Activated B cell treated with CpG ODN at 0.5 μM for 24 hours (primary cell): ENCODE measurements at regions not wholly inside any gene's neighbourhood (a gene's known extent, or its start where the extent isn't known, plus 50 kb on each side); places are given as distances from the start of the nearest gene placed in this dataset.

Experiments used
- ATAC-seq: fragments of 200-7000 bp; cut with Tn5 transposase; one replicate; pipeline ENCODE4 v1.10.0; 2021; ENCODE audit warnings: low read depth, mild to moderate bottlenecking, moderate library complexity
- CTCF ChIA-PET: fragments of 350-600 bp; sonication (Branson Sonifier 250); formaldehyde crosslinking; loops from one replicate; lab custom pipeline; 2021; ENCODE audit warnings: antibody characterized with exemption; lab: Charles Lee
- POLR2A ChIA-PET: fragments of 350-600 bp; sonication (Branson Sonifier 250); formaldehyde crosslinking; loops from one replicate; lab custom pipeline; 2021; ENCODE audit warnings: antibody characterized with exemption; lab: Charles Lee
- DNase-seq: peaks from one replicate; pipeline ENCODE4 v3.0.0; 2022
- H3K27ac Mint-ChIP-seq: one replicate; pipeline ENCODE4 v1.8.0; 2020; ENCODE audit warnings: mixed read lengths
- H3K27me3 Mint-ChIP-seq: one replicate; pipeline ENCODE4 v1.8.0; 2021; ENCODE audit warnings: mixed read lengths
- H3K36me3 Mint-ChIP-seq: one replicate; pipeline ENCODE4 v1.8.0; 2021; ENCODE audit warnings: low read depth, mixed read lengths
- H3K4me1 Mint-ChIP-seq: one replicate; pipeline ENCODE4 v1.8.0; 2021; ENCODE audit warnings: mixed read lengths
- H3K4me3 Mint-ChIP-seq: one replicate; pipeline ENCODE4 v1.8.0; 2020; ENCODE audit warnings: mild to moderate bottlenecking, mixed read lengths
- H3K9me3 Mint-ChIP-seq: one replicate; pipeline ENCODE4 v1.8.0; 2020; ENCODE audit warnings: mixed read lengths
- CTCF ChIP-seq: fragments of 200-600 bp; IDR thresholded peaks from one replicate; pipeline ENCODE4 v1.8.0; 2022; ENCODE audit warnings: antibody characterized with exemption, mild to moderate bottlenecking
- intact Hi-C: fragments of 100-400 bp; cut with micrococcal nuclease; formaldehyde crosslinking; loops from one replicate; pipeline ENCODE4 v1.15.1; 2024

DNA sequence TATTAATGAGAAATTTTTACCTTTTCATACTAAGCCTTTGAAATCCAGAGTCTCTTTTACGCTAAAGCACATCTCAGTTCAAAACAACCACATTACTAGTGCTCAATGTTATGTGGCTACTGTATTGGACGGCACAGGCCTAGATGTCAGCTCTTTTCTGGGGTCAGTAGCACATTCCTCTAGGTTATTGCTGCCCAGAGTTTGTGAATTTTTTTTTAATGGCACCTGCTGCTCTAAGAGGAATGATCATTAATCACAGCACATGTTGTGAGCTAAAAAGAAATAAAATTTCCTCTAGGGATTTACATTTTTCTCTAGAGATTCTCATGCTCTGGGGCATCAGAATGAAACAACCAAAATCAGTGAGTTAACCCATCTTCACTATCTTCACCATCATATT is 436.8 kb upstream of the THBS1 start:
- no peak for ATAC-seq
- POLR2A ChIA-PET = no interaction called here
- no peak overlapping the region for H3K4me3 Mint-ChIP-seq
- H3K27ac Mint-ChIP-seq = no peak overlapping the region
- DNase-seq = no peak
- no peaks in the 10 kb centered on the region for H3K36me3 Mint-ChIP-seq
- no peaks in the 10 kb centered on the region for H3K4me1 Mint-ChIP-seq
- H3K9me3 Mint-ChIP-seq = no peaks in the 10 kb centered on the region
- no peak for TF ChIP-seq CTCF
- H3K27me3 Mint-ChIP-seq = no peaks in the 10 kb centered on the region
- CTCF ChIA-PET = no interaction called here
- intact Hi-C loops = no loop called here

- H3K27ac Mint-ChIP-seq = no peak overlapping the region
- no peak for TF ChIP-seq CTCF
- H3K27me3 Mint-ChIP-seq = no peaks in the 10 kb centered on the region
- intact Hi-C loops = no loop called here
- ChIA-PET POLR2A (no interaction called here), CTCF (no interaction called here)
- no peaks in the 10 kb centered on the region for H3K4me1 Mint-ChIP-seq
- ATAC-seq (no peak), DNase-seq (no peak)
- no peak overlapping the region for H3K4me3 Mint-ChIP-seq
- H3K9me3 Mint-ChIP-seq = no peaks in the 10 kb centered on the region
- no peaks in the 10 kb centered on the region for H3K36me3 Mint-ChIP-seq
Measured at GRCh38 chr15:39144613-39145499, 436.0 kb upstream of the THBS1 start.

DNA sequence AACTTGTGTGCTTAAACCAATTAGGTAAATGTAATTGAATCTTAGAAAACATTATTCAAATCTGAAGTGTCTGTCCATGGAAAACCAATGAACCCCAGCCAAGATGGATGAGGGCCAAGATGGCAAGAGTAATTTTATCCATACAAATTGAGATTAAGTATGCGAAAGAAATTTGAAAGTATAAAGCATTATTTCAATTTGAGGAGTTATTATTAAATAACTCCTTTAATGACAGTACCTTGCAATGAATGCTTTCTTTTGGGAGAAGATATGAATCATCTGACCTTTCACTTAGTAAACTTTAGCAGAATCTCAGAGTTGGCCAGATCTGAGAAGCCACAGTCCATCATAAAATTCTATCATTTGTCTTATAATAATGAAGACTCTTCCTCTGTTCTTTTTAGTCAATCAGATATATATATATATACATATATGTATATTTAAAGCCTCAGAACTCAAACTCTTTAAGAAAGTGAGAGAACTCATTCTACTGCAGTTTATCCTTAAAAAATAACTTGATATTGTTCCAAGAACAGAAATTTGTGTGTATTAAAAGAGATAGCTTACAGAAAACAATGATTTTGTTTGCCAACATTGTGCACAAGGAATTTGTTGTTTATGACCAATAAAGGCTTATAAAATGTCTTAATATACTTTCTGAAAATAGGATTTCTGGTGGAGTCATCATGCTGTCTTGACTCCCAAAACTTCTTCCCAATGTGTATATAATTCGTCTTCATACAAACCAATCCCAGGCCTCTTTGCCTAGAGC is 434.8 kb upstream of the THBS1 start:
- ChIA-PET POLR2A (no interaction called here), CTCF (no interaction called here)
- intact Hi-C loops = no loop called here
- Mint-ChIP-seq H3K9me3 (no peaks in the 10 kb centered on the region), H3K27ac (no peak overlapping the region), H3K27me3 (no peaks in the 10 kb centered on the region), H3K36me3 (no peaks in the 10 kb centered on the region), H3K4me1 (no peaks in the 10 kb centered on the region), H3K4me3 (no peak overlapping the region)
- TF ChIP-seq CTCF = no peak
- DNase-seq = no peak
- ATAC-seq = no peak

GRCh38 chr15:39149636-39150150 is 431.2 kb upstream of the THBS1 start:
- Mint-ChIP-seq H3K4me3 (no peak overlapping the region), H3K36me3 (no peaks in the 10 kb centered on the region), H3K9me3 (no peaks in the 10 kb centered on the region), H3K27me3 (no peaks in the 10 kb centered on the region), H3K27ac (no peak overlapping the region), H3K4me1 (no peaks in the 10 kb centered on the region)
- intact Hi-C loops = no loop called here
- ATAC-seq = no peak
- ChIA-PET CTCF (no interaction called here), POLR2A (no interaction called here)
- TF ChIP-seq CTCF = no peak
- no peak for DNase-seq

GRCh38 chr15:39151545-39151944 is 429.3 kb upstream of the THBS1 start:
- H3K27ac Mint-ChIP-seq = no peak overlapping the region
- no peaks in the 10 kb centered on the region for H3K36me3 Mint-ChIP-seq
- ATAC-seq = no peak
- ChIA-PET POLR2A (no interaction called here), CTCF (no interaction called here)
- TF ChIP-seq CTCF = no peak
- H3K27me3 Mint-ChIP-seq = no peaks in the 10 kb centered on the region
- DNase-seq = no peak
- no peaks in the 10 kb centered on the region for H3K4me1 Mint-ChIP-seq
- H3K9me3 Mint-ChIP-seq = no peaks in the 10 kb centered on the region
- no peak overlapping the region for H3K4me3 Mint-ChIP-seq
- intact Hi-C loops = no loop called here
